GM12865 (cell line): ENCODE measurements at regions not wholly inside any gene's neighbourhood (a gene's known extent, or its start where the extent isn't known, plus 50 kb on each side); places are given as distances from the start of the nearest gene placed in this dataset.
"Not testable (repeated sequence)": the region's sequence is repeated elsewhere in the genome, so short reads cannot be mapped to it uniquely, and the experiment has no call there.

Experiments
- DNase-seq: peaks from one replicate; pipeline ENCODE4 v3.0.0; 2010; ENCODE audit warnings: low read depth
- H3K4me3 ChIP-seq: 2 replicates; pipeline ENCODE4 v1.5.1; 2011; ENCODE audit warnings: mild to moderate bottlenecking, low read depth, low read length, control low read depth
- CTCF ChIP-seq: IDR thresholded peaks from 2 replicates; pipeline ENCODE4 v1.5.1; 2011; ENCODE audit warnings: low read length, control low read depth, low read depth, inconsistent platforms; ENCODE audit not compliant: insufficient read depth; ENCODE audit errors: missing control alignments

DNA sequence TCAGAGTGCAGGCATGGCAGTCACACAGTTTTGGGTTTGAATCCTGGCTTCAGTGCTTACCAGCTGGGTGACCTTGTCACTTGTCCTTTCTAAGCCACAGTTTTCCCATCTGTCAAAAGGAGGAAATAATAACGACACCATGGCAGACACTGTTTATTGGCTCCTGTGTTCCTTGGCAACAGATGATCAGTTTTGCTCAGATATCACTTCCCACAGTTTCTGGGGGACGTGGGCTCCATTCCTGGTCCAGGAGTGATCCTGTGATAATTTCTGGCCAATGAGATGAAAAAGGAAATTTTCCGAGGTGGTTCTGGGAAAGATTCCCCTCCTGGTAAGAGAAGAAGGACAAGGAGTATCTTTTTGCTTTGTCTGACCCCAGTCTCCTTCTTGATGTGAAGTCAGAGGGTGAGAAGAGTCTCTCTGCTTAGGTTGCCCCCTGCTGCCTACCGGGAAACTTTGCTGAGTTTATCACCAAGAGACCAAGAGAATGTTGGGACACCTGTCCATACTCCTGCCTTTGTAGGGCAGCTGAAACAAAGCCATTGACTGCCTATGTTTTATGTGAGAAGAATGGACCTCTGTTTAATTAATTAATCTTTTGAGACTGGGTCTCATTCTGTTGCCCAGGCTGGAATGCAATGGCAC, 178.9 kb upstream of the NRXN3 start:
- H3K4me3 ChIP-seq: no peak overlapping the region
- TF ChIP-seq CTCF: peak; percentile 11
- peak; percentile 25 for DNase-seq

- no peak for TF ChIP-seq CTCF
- peak; percentile 61 for DNase-seq
- no peak overlapping the region for H3K4me3 ChIP-seq
These were observed 164.8 kb upstream of the NRXN3 start for GRCh38 chr14:78005325-78005724.

DNA sequence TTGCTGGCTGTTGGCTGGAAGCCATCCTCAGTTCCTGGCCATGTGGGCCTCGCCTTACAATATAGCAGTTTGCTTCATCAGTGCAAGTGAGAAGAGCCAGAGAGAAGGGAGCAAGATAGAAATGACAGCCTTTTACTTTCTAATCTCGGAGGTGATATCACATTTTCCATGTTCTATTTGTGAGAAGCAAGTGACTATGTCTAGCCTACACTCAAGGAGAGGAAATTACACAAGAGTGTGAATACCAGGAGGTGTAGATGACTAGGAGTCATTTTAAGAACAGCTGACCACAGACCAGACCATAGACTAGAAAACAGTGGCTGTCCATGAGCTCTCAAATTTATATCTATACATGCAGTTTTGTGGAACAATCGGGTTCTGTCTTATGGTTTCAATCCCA, 163.0 kb upstream of the NRXN3 start:
- no peak for TF ChIP-seq CTCF
- no peak overlapping the region for H3K4me3 ChIP-seq
- DNase-seq: peak; percentile 18

DNA sequence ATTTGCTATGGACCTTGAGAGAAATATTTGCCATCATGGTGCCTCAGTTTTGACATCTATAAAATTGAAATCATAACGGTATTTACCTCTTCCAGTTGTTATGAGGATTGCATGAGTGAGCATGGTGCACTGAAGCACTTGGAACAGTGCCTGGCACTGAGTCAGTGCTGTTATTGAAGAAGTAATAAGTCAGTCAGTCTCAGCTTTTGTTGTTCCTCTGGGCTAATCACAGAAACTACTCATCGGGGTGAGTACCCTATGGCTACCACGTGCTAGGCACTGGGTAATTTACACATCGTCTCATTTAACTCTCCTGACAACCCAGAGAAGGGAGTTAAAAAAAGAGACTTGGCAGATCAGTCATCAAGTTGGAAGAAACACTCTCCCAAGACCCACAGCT, 159.5 kb upstream of the NRXN3 start:
- H3K4me3 ChIP-seq: no peak overlapping the region
- no peak for TF ChIP-seq CTCF
- DNase-seq: no peak

DNA sequence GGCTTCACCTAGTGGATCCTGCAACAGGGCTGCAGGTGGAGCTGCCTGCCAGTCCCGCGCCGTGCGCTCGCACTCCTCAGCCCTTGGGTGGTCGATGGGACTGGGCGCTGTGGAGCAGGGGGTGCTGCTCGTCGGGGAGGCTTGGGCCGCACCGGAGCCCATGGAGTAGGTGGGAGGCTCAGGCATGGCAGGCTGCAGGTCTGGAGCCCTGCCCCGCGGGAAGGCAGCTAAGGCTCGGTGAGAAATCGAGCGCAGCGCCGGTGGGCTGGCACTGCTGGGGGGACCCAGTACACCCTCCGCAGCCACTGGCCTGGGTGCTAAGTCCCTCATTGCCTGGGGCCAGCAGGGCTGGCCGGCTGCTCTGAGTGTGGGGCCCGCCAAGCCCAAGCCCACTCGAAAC, 156.3 kb upstream of the NRXN3 start:
- not testable (repeated sequence) for H3K4me3 ChIP-seq, DNase-seq

GRCh38 chr14:78016532-78016931, 153.6 kb upstream of the NRXN3 start:
- no peak for DNase-seq
- H3K4me3 ChIP-seq: no peak overlapping the region
- TF ChIP-seq CTCF: no peak

DNA sequence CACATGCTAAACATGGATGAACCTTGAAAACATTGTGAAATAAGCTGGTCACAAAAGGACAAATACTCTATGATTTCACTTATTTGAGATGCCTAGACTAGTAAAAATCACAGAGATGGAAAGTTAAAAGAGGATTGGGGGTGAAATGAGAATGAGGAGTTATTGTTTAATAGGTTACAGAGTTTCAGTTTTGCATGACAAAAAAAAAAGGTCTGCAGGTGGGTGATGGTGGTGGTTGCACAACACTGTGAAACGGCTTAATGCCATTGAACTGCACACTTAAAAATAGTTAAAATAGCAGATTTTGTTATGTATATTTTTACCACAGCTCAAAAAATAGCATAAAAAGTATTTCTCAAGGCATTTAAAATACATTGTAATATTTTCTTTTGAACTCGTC, 151.9 kb upstream of the NRXN3 start:
- TF ChIP-seq CTCF: no peak
- H3K4me3 ChIP-seq: no peak overlapping the region
- no peak for DNase-seq
